SIG-M5 treated with dmso at 0.1 percent for 504 hours (cell line): ENCODE measurements at regions not wholly inside any gene's neighbourhood (a gene's known extent, or its start where the extent isn't known, plus 50 kb on each side); places are given as distances from the start of the nearest gene placed in this dataset.
"Not testable (repeated sequence)": the region's sequence is repeated elsewhere in the genome, so short reads cannot be mapped to it uniquely, and the experiment has no call there.

ENCODE experiments used
- DNase-seq: peaks from one replicate; lab custom pipeline; 2025; ENCODE audit not compliant: unreplicated experiment; lab: John Stamatoyannopoulos, UW

DNA sequence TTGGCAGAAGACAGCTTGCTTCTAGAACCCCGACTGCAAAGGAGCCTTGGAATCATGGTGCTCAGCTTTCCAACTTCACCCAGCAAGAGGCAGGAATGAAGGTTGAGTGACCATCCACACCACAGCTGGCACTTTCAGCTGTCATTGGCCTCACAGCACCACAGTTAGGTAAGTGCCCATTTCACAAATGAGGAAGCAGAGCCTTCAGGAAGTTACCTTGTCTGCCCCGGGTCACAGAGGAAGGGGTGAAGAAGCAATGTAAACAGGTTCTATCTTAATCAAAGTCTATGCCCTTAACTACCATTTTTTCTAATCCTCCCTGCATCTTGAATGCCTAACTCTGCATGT lies 156.0 kb downstream of the GLUL start:
- DNase-seq, result no peak

DNA sequence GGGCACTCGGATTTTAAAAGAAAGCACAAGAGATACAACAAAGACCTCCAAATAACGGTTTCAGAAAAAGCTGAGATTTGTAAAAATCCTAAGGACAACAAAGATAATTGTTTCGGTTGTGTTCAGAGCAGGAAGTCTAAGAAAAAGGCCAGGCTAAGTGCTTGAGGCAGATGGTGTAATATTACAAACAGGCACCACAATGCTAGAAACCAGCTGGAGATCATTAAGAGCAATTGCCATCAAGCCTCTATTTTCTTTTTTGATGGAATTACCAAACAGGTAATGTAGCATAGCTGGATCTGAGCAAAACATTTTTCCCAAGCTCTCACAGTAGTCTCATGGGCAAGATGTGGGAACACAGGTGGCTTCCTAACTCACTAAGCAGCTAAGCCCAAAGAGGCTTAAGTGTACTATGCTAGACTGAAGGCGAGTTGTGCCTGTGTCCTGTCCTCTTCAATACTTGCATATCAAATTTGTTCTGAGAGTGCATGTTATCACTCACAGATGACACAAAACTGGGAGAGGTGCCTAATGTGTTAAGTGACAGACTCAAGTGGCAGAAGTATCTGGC lies 161.6 kb downstream of the GLUL start:
- no peak for DNase-seq

- DNase-seq, result no peak
These were observed 162.1 kb downstream of the GLUL start for GRCh38 chr1:182229451-182229850.

GRCh38 chr1:182227864-182228547 lies 163.6 kb downstream of the GLUL start:
- no peak for DNase-seq

DNA sequence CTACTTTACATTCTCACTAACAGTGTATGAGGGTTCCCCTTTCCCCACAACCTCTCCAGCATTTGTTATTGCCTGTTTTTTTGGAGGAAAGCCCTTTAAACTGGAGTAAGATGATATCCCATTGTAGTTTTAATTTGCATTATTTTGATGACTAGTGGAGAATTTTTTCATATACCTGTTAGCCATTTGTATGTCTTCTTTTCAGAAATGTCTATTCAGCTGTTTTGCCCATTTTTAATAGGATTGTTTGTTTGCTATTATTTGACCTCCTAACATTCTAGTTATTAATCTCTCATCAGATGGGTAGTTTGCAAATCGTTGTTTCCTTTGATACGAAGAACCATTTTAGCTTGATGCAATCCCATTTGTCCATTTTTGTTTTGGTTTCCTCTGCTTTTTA lies 165.0 kb downstream of the GLUL start:
- no peak for DNase-seq

DNA sequence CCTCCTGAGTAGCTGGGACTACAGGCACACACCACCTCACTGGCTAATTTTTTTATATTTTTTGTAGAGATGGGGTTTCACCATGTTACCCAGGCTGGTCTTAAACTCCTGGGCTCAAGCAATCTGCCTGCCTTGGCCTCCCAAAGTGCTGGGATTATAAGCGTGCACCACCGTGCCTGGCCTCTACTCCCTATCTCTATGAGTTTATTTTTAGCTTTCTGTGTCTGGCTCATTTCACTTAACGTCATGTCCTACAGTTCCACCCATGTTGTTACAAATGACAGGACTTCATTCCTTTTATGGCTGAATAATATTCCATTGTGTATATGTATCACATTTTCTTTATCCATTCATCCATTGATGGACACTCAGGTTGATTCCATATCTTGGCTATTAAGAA lies 164.2 kb upstream of the ZNF648 start:
- DNase-seq, result not testable (repeated sequence)

GRCh38 chr1:182221990-182222389 lies 160.5 kb upstream of the ZNF648 start:
- DNase-seq, result not testable (repeated sequence)

GRCh38 chr1:182221367-182221766 lies 159.9 kb upstream of the ZNF648 start:
- DNase-seq, result not testable (repeated sequence)

DNA sequence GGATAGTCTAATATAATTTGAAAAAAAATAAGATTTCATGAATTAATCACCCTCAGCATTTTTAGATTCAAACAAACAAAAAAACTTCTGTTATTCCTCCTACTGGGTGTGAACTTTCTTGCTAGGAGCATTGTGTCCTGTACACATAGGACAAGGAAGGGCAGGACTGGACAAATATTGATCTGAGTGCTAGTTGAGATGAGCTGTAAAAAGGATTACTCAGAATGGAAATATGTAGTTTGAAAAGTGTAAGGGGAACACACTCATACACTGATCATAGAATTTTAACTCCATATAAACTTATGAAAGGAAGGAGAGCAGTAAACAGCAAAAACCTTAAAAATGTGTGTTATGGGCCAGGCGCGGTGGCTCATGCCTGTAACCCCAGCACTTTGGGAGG lies 156.5 kb upstream of the ZNF648 start:
- DNase-seq, result no peak

- DNase-seq, result no peak
These were observed 155.6 kb upstream of the ZNF648 start for GRCh38 chr1:182217071-182217470.

GRCh38 chr1:182215764-182216163 lies 154.3 kb upstream of the ZNF648 start:
- DNase-seq, result no peak

DNA sequence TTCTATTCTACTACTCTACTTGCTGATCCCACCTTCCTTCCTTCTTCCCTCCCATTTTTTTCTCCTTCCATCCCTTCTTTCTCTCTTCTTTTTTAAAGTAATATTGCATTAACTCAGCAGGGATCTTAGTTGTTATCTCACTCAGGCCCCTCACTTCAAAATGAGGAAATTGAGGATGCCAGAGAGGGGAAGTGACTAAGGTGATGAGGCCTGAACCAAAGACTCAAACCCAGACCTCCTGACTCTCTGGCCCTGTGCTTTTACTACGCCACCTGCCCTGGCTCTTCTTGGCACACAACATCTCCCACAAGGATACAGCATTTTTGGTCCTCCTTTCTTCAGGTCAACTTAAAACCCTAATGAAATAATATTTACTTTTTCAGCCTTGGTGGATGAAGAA lies 151.7 kb upstream of the ZNF648 start:
- DNase-seq, result peak; percentile 69

DNA sequence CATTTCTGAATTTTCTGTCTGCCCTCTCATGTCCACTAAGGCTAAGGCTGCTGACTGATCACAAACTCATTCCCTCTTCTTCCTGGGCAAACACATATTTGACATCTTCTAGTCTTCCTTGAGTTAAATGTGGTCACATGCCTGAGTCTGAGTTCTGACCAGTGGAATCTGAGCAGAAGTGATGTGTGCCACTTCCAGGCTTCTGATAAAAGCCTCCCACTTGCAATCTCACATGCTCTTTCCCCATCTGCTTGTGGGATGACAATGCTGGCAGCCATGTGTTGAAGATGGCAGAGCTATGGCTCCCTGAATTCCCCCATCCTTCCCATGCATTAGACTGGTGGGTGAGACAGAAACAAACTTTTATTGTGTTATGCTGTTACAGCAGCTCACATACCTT lies 149.9 kb upstream of the ZNF648 start:
- DNase-seq, result no peak

- no peak for DNase-seq
These were observed 148.9 kb upstream of the ZNF648 start for GRCh38 chr1:182210417-182210816.

DNA sequence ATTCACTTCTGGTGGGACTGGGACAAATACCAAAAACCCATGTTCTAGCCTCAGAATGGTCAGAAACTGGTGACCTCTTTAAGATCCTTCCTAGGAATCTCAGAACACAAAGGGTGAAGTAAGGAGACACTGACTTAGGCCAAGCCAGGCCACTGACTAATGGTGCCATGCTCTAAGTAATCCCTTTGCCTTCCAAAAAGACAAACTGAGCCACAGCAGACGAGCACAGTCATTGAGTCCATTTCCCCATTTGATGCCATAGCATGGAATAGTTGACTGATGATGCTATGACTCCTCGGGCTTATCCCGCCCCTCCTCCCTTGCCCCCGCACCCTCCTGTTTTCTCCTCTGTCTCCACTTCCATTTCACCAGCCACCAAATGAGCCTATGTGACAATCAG lies 145.8 kb upstream of the ZNF648 start:
- no peak for DNase-seq

- DNase-seq, result no peak
These were observed 145.2 kb upstream of the ZNF648 start for GRCh38 chr1:182206626-182207239.

DNA sequence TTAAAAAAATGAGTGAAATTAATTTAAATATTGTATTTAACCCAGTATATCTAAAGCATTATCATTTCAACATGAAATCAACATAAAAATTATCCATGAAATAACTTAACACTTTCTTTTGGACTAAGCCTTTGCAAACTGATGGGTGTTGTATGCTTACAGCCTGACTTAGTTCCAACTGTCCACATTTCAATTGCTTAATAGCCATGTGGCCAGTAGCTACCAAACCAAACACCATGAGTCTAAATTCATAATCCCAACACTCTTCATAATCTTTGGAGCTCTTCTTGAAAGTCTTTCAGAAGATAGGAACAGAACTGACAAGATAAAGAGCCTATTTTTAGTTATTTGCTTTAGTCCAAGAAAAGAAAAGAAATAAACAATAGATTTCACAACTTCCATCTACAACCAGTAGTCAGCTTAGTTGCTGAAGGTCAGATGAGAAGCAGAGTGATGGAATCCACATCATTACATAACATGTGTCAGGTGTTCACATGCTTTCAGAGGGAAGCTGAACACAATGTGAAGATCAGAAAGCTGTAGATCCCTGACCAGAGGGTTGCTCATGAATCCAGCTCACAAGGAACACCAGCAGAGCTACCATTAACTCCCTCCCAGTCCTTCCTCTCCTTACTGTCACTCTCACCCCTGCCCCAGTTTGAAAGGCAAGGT lies 144.0 kb upstream of the ZNF648 start:
- DNase-seq, result peak; percentile 26

- DNase-seq, result no peak
These were observed 141.8 kb upstream of the ZNF648 start for GRCh38 chr1:182203191-182203875.

- not testable (repeated sequence) for DNase-seq
These were observed 140.0 kb upstream of the ZNF648 start for GRCh38 chr1:182201490-182201889.

GRCh38 chr1:182200025-182200812 lies 138.7 kb upstream of the ZNF648 start:
- no peak for DNase-seq
